HEK293T (cell line): ENCODE measurements at regions not wholly inside any gene's neighbourhood (a gene's known extent, or its start where the extent isn't known, plus 50 kb on each side); places are given as distances from the start of the nearest gene placed in this dataset.

Experiments used
- CTCF ChIA-PET: fragments of 350-600 bp; formaldehyde crosslinking; extraction: SDS; loops from one replicate; lab custom pipeline; 2021; ENCODE audit warnings: antibody characterized with exemption, inconsistent platforms; lab: Yijun Ruan, JAX
- POLR2A ChIA-PET: fragments of 350-600 bp; formaldehyde crosslinking; extraction: SDS; loops from one replicate; lab custom pipeline; 2020; ENCODE audit warnings: antibody characterized with exemption, inconsistent platforms; lab: Yijun Ruan, JAX
- DNase-seq: peaks from one replicate; pipeline ENCODE4 v3.0.0; 2012; ENCODE audit warnings: mixed read lengths; ENCODE audit errors: extremely low spot score
- ARNT ChIP-seq: fragments of 450-650 bp; IDR thresholded peaks from 2 replicates; pipeline ENCODE4 v1.6.1; 2017; ENCODE audit warnings: mild to moderate bottlenecking
- BHLHE40 ChIP-seq: fragments of 450-650 bp; IDR thresholded peaks from 2 replicates; pipeline ENCODE4 v1.6.1; 2016; ENCODE audit warnings: mild to moderate bottlenecking, moderate library complexity, borderline replicate concordance
- CTBP1 ChIP-seq: fragments of 450-650 bp; IDR thresholded peaks from 2 replicates; pipeline ENCODE4 v1.6.1; 2016; ENCODE audit warnings: borderline replicate concordance
- ELF4 ChIP-seq: fragments of 450-650 bp; IDR thresholded peaks from 2 replicates; pipeline ENCODE4 v1.6.1; 2017; ENCODE audit warnings: antibody characterized with exemption
- FOXA1 ChIP-seq: fragments of 450-650 bp; IDR thresholded peaks from 2 replicates; pipeline ENCODE4 v1.6.1; 2016; ENCODE audit warnings: mild to moderate bottlenecking
- FOXK2 ChIP-seq: fragments of 450-650 bp; IDR thresholded peaks from 2 replicates; pipeline ENCODE4 v1.6.1; 2016; ENCODE audit warnings: mild to moderate bottlenecking
- FOXM1 ChIP-seq: fragments of 450-650 bp; IDR thresholded peaks from 2 replicates; pipeline ENCODE4 v1.6.1; 2017; ENCODE audit warnings: mild to moderate bottlenecking, borderline replicate concordance
- HDGF ChIP-seq: fragments of 450-650 bp; IDR thresholded peaks from 2 replicates; pipeline ENCODE4 v1.6.1; 2017; ENCODE audit warnings: antibody characterized with exemption, borderline replicate concordance
- L3MBTL2 ChIP-seq: fragments of 450-650 bp; conservative IDR thresholded peaks from 2 replicates; pipeline ENCODE4 v1.6.1; 2016; ENCODE audit warnings: mild to moderate bottlenecking
- LEF1 ChIP-seq: fragments of 450-650 bp; IDR thresholded peaks from 2 replicates; pipeline ENCODE4 v1.6.1; 2017; ENCODE audit warnings: mild to moderate bottlenecking, borderline replicate concordance
- NFRKB ChIP-seq: fragments of 450-650 bp; IDR thresholded peaks from 2 replicates; pipeline ENCODE4 v1.6.1; 2016; ENCODE audit warnings: mild to moderate bottlenecking, moderate library complexity
- PKNOX1 ChIP-seq: fragments of 450-650 bp; IDR thresholded peaks from 2 replicates; pipeline ENCODE4 v1.6.1; 2016
- SP1 ChIP-seq: fragments of 450-650 bp; IDR thresholded peaks from 2 replicates; pipeline ENCODE4 v1.6.1; 2017
- SUZ12 ChIP-seq: fragments of 450-650 bp; IDR thresholded peaks from 2 replicates; pipeline ENCODE4 v1.6.1; 2016; ENCODE audit warnings: mild to moderate bottlenecking
- TARDBP ChIP-seq: fragments of 450-650 bp; IDR thresholded peaks from 2 replicates; pipeline ENCODE4 v1.6.1; 2016
- ZNF384 ChIP-seq: fragments of 450-650 bp; IDR thresholded peaks from 2 replicates; pipeline ENCODE4 v1.6.1; 2016

- DNase-seq = peak; percentile 26
- ChIA-PET CTCF (no interaction called here), POLR2A (no interaction called here)
- TF ChIP-seq FOXM1 (no peak), ELF4 (no peak), L3MBTL2 (no peak), LEF1 (no peak)
These were observed 326.7 kb upstream of the CNR1 start for GRCh38 chr6:88492824-88493223.

GRCh38 chr6:88492241-88492640 lies 326.1 kb upstream of the CNR1 start:
- TF ChIP-seq LEF1 = no peak
- no peak for TF ChIP-seq FOXA1
- TF ChIP-seq SUZ12 = no peak
- TF ChIP-seq ZNF384 = no peak
- no peak for TF ChIP-seq FOXK2
- TF ChIP-seq FOXM1 = no peak
- no peak for TF ChIP-seq PKNOX1
- TF ChIP-seq BHLHE40 = no peak
- no peak for TF ChIP-seq HDGF
- no peak for TF ChIP-seq SP1
- no peak for TF ChIP-seq ARNT
- TF ChIP-seq CTBP1 = no peak
- ChIA-PET POLR2A (no interaction called here), CTCF (no interaction called here)
- no peak for DNase-seq

- DNase-seq = no peak
- ChIA-PET POLR2A (interaction anchor here (0.6 kb wide), 1 partner anchor 284 kb away, joined by 3 read pairs; no protein-coding TSS in a partner anchor), CTCF (no interaction called here)
- TF ChIP-seq TARDBP = no peak
- TF ChIP-seq FOXM1 = no peak
- TF ChIP-seq HDGF = no peak
- TF ChIP-seq SP1 = no peak
- TF ChIP-seq ELF4 = no peak
- no peak for TF ChIP-seq PKNOX1
- TF ChIP-seq CTBP1 = no peak
- TF ChIP-seq BHLHE40 = no peak
- no peak for TF ChIP-seq ARNT
These were observed 325.2 kb upstream of the CNR1 start for GRCh38 chr6:88491266-88491880.

GRCh38 chr6:88490908-88491264 lies 324.7 kb upstream of the CNR1 start:
- CTCF ChIA-PET = interaction anchor here (0.6 kb wide), 1 partner anchor 25 kb away, joined by 4 read pairs; no protein-coding TSS in a partner anchor
- TF ChIP-seq SUZ12 (no peak), HDGF (no peak), TARDBP (no peak), BHLHE40 (no peak), NFRKB (no peak), SP1 (no peak), FOXA1 (no peak), LEF1 (no peak), ELF4 (no peak), CTBP1 (no peak)
- no peak for DNase-seq
- POLR2A ChIA-PET = interaction anchor here (0.6 kb wide), 1 partner anchor 283 kb away, joined by 3 read pairs; no protein-coding TSS in a partner anchor

- ChIA-PET CTCF (interaction anchor here (0.6 kb wide), 1 partner anchor 24 kb away, joined by 4 read pairs; no protein-coding TSS in a partner anchor), POLR2A (interaction anchor here (0.6 kb wide), 1 partner anchor 283 kb away, joined by 3 read pairs; no protein-coding TSS in a partner anchor)
- no peak for DNase-seq
- TF ChIP-seq SUZ12 (no peak), ARNT (no peak), FOXM1 (no peak), SP1 (no peak)
These were observed 324.2 kb upstream of the CNR1 start for GRCh38 chr6:88490195-88490907.

- TF ChIP-seq BHLHE40 (no peak), LEF1 (no peak), CTBP1 (no peak), PKNOX1 (no peak), FOXA1 (no peak), NFRKB (no peak), L3MBTL2 (no peak), ZNF384 (no peak), FOXM1 (no peak), SUZ12 (no peak), ARNT (no peak), FOXK2 (no peak), TARDBP (no peak), HDGF (no peak), ELF4 (no peak), SP1 (no peak)
- POLR2A ChIA-PET = no interaction called here
- DNase-seq = no peak
These were observed 317.3 kb upstream of the CNR1 start for GRCh38 chr6:88483424-88483823.

More at GRCh38 chr6:88483424-88483823, 317.3 kb upstream of the CNR1 start:
- CTCF ChIA-PET = interaction anchor here (0.6 kb wide), 1 partner anchor 947 kb away, joined by 4 read pairs; no protein-coding TSS in a partner anchor
